Endothelial cell of umbilical vein (primary cell): ENCODE measurements at regions not wholly inside any gene's neighbourhood (a gene's known extent, or its start where the extent isn't known, plus 50 kb on each side); places are given as distances from the start of the nearest gene placed in this dataset.

Experiments
- BruUV-seq: library from RNA; stranded (reverse); fragments of 400-500 nt; replicated peaks from 2 replicates; lab custom pipeline; 2021; lab: Mats Ljungman, UMichigan
- CTCF ChIA-PET: fragments of 300-600, 350-600 bp; sonication (Branson Sonifier 250); formaldehyde crosslinking; loops from one replicate; lab custom pipeline; 2021; ENCODE audit warnings: antibody characterized with exemption, inconsistent platforms; lab: Charles Lee
- POLR2A ChIA-PET: fragments of 300-600, 350-600 bp; sonication (Branson Sonifier 250); formaldehyde crosslinking; loops from one replicate; lab custom pipeline; 2021; ENCODE audit warnings: antibody characterized with exemption, inconsistent platforms; lab: Charles Lee
- DNase-seq: peaks from one replicate; pipeline ENCODE4 v3.0.0-alpha.2; 2011; ENCODE audit warnings: low read depth, low spot score
- FAIRE-seq: peaks from 2 replicates; lab custom pipeline; 2011; peaks lifted over from hg19 to GRCh38; lab: Jason Lieb, UNC
- H2AFZ ChIP-seq: 2 replicates; pipeline ENCODE4 v1.6.0; 2012; ENCODE audit warnings: low read depth, low read length, control low read depth, inconsistent platforms
- H3K27ac ChIP-seq: 2 replicates; pipeline ENCODE4 v1.5.1; 2011; ENCODE audit warnings: low read depth, mild to moderate bottlenecking, control low read depth, low read length, moderate library complexity; ENCODE audit not compliant: insufficient read depth
- H3K27me3 ChIP-seq, 2 experiments: 2 replicates each; pipeline versions ENCODE4 v1.6.0 to v1.6.1; 2011; ENCODE audit warnings: low read length in 2 of 2, mixed read lengths in 1 of 2; ENCODE audit not compliant: control insufficient read depth in 2 of 2, insufficient read depth in 2 of 2
- H3K36me3 ChIP-seq, 2 experiments: 2 replicates in 1 of 2; 3 replicates in 1 of 2; pipeline ENCODE4 v1.5.1; 2011; ENCODE audit warnings: low read length in 2 of 2, mild to moderate bottlenecking in 1 of 2, moderate library complexity in 1 of 2; ENCODE audit not compliant: control insufficient read depth in 2 of 2, insufficient read depth in 2 of 2; ENCODE audit errors: extremely low read depth in 1 of 2
- H3K4me1 ChIP-seq: 3 replicates; pipeline ENCODE4 v1.5.1; 2011; ENCODE audit warnings: mild to moderate bottlenecking, low read length; ENCODE audit not compliant: control insufficient read depth, insufficient read depth; ENCODE audit errors: extremely low read depth
- H3K4me2 ChIP-seq: 2 replicates; pipeline ENCODE4 v1.6.1; 2011; ENCODE audit warnings: low read length, control low read depth, mixed read lengths; ENCODE audit not compliant: insufficient read depth
- H3K4me3 ChIP-seq, 3 experiments: fragments of 200-600 bp in 1 of 3; sonication (generic), shearing (Covaris generic) in 1 of 3; replicated peaks in 1 of 3; 2 replicates each; pipeline ENCODE4 v1.5.1; 2011 to 2016; ENCODE audit warnings: control low read depth in 3 of 3, low read length in 3 of 3, mild to moderate bottlenecking in 2 of 3, inconsistent platforms in 1 of 3, low read depth in 1 of 3, moderate library complexity in 1 of 3; ENCODE audit not compliant: insufficient read depth in 1 of 3
- H3K79me2 ChIP-seq: 2 replicates; pipeline ENCODE4 v1.6.0; 2012; ENCODE audit warnings: low read length, inconsistent platforms; ENCODE audit not compliant: control insufficient read depth, insufficient read depth
- H3K9ac ChIP-seq: replicated peaks from 2 replicates; pipeline ENCODE3; 2011; ENCODE audit warnings: low read length, control low read depth; ENCODE audit not compliant: insufficient read depth; ENCODE audit errors: extremely low read depth
- H3K9me1 ChIP-seq: replicated peaks from 3 replicates; pipeline ENCODE4 v1.6.0; 2011; ENCODE audit warnings: mild to moderate bottlenecking, low read length; ENCODE audit not compliant: control insufficient read depth, insufficient read depth; ENCODE audit errors: extremely low read depth
- H3K9me3 ChIP-seq: replicated peaks from 2 replicates; pipeline ENCODE4 v1.5.1; 2012; ENCODE audit warnings: low read length, inconsistent platforms; ENCODE audit not compliant: control insufficient read depth, insufficient read depth
- H4K20me1 ChIP-seq: replicated peaks from 2 replicates; pipeline ENCODE3; 2011; ENCODE audit warnings: mild to moderate bottlenecking, low read length; ENCODE audit not compliant: control insufficient read depth, insufficient read depth; ENCODE audit errors: extremely low read depth
- CTCF ChIP-seq, 2 donors: IDR thresholded peaks; 1 replicate in 1 of 2; 2 replicates in 1 of 2; pipeline ENCODE4 v1.5.1; 2011; ENCODE audit warnings: low read length in 2 of 2, mild to moderate bottlenecking in 2 of 2, moderate library complexity in 2 of 2, control low read depth in 1 of 2, inconsistent platforms in 1 of 2, low read depth in 1 of 2; ENCODE audit not compliant: insufficient read depth in 1 of 2; ENCODE audit errors: extremely low read depth in 1 of 2
- EZH2 ChIP-seq: IDR thresholded peaks from 2 replicates; pipeline ENCODE4 v1.6.1; 2012; ENCODE audit warnings: borderline replicate concordance, low read depth, mild to moderate bottlenecking, moderate library complexity, low read length, inconsistent platforms; ENCODE audit not compliant: severe bottlenecking
- FOS ChIP-seq: IDR thresholded peaks from 2 replicates; pipeline ENCODE4 v1.6.1; 2011; ENCODE audit warnings: mild to moderate bottlenecking, low read length, moderate library complexity, borderline replicate concordance; ENCODE audit not compliant: insufficient read depth
- GATA2 ChIP-seq: IDR thresholded peaks from 2 replicates; pipeline ENCODE4 v1.7.0; 2011; ENCODE audit warnings: low read depth, mild to moderate bottlenecking, moderate library complexity, mixed read lengths, low read length; ENCODE audit not compliant: insufficient read length, insufficient read depth
- JUN ChIP-seq: IDR thresholded peaks from 2 replicates; pipeline ENCODE4 v1.6.1; 2011; ENCODE audit warnings: borderline replicate concordance, low read depth; ENCODE audit not compliant: insufficient read length, insufficient read depth
- MAX ChIP-seq: IDR thresholded peaks from 2 replicates; pipeline ENCODE4 v1.6.1; 2011; ENCODE audit not compliant: insufficient read depth, insufficient read length
- MYC ChIP-seq: IDR thresholded peaks from one replicate; pipeline ENCODE4 v1.6.1; 2011; ENCODE audit warnings: mild to moderate bottlenecking, low read depth, low read length
- POLR2A ChIP-seq: IDR thresholded peaks from 2 replicates; pipeline ENCODE4 v1.6.1; 2012; ENCODE audit warnings: low read depth, mild to moderate bottlenecking, control low read depth, low read length
- POLR2AphosphoS5 ChIP-seq: IDR thresholded peaks from 2 replicates; pipeline ENCODE4 v1.6.1; 2012; ENCODE audit warnings: low read depth, mild to moderate bottlenecking, control low read depth, low read length, moderate library complexity; ENCODE audit not compliant: insufficient read depth
- dilution Hi-C: fragments of 300-500 bp; cut with MboI; formaldehyde crosslinking; loops from one replicate; pipeline ENCODE4 v1.15.0; 2019; ENCODE audit warnings: low sequenced_read_pairs; ENCODE audit not compliant: extremely low pct_ligation_motif_present
- intact Hi-C: fragments of 100-400 bp; cut with micrococcal nuclease; formaldehyde crosslinking; loops from one replicate; pipeline ENCODE4 v1.10.0; 2022

DNA sequence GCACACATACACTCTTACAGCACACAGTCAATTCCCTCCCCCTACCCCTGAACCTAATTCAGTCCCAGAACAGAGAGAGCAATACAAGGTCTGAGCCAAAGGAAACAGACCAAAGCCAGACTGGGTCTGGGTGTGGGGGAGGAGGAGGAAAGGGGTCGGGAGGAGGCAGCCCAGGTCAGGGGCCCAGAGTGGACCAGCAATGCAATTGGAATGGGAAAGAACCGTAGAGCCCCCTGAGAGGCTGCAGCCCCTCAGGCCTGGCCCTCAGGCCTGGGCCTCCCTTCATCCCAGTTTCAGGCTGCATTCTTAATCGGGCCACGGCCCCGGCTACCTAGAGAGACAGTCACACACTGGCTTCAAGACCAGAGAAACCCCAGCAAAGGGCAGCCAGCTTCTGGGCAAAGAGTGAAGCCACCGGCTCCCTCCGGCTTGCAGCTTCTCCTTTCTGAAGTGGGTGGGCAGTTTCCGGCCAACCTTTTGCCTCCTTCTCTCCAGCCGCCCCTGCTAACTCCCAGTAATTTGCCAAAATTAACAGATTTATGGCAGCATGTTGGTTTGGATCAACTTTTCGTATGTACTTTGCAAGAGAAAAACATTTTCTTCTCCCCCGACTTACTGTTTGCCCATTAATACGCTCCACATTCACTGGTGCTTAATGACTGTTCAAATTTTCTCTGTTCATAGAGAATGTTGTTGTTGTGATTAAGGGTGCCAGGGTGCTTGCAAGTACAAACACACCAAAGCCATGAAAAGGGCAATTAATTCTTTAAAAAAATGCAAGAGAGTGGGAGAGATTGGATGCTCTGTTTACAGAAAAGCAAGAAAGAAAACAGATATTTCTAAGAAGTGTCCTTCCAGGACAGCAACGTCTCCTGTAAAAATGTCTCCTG is 488.3 kb downstream of the MN1 start:
- no peak for DNase-seq
- Histone ChIP-seq H3K4me3 (no peak overlapping the region), H3K27ac (no peak overlapping the region), H3K9me1 (no peaks in the 10 kb centered on the region), H3K79me2 (no peaks in the 10 kb centered on the region), H3K9ac (no peak overlapping the region), H3K4me1 (peaks cover 6% of the 10 kb centered on the region), H3K4me2 (no peak overlapping the region), H3K27me3 (no peaks in the 10 kb centered on the region), H3K36me3 (no peaks in the 10 kb centered on the region), H3K9me3 (no peaks in the 10 kb centered on the region), H2AFZ (no peak overlapping the region), H4K20me1 (no peaks in the 10 kb centered on the region)
- CTCF ChIA-PET, result no interaction called here
- intact Hi-C loops (no loop called here), dilution Hi-C loops (no loop called here)
- POLR2A ChIA-PET, result no interaction called here
- TF ChIP-seq POLR2A, result no peak
- no peak for TF ChIP-seq JUN
- no peak for TF ChIP-seq MYC
- TF ChIP-seq FOS, result no peak
- TF ChIP-seq POLR2AphosphoS5, result no peak
- no peak for TF ChIP-seq CTCF (IDR thresholded peaks at IDR 0.05; ENCODE audit: extremely low read depth in 1 of 2, insufficient read depth in 1 of 2, low read depth in 1 of 2, low read length in 2 of 2)
- TF ChIP-seq GATA2, result no peak
- no peak for TF ChIP-seq EZH2
- TF ChIP-seq MAX, result no peak
- no TSS peak for BruUV-seq
- FAIRE-seq, result no peak
